ENCODE measurements at regions not wholly inside any gene's neighbourhood (a gene's known extent, or its start where the extent isn't known, plus 50 kb on each side); places are given as distances from the start of the nearest gene placed in this dataset.

- Histone ChIP-seq H3K9ac (ENCODE audit: low read depth, low read length) (no peak overlapping the region), H3K4me1 (ENCODE audit: control insufficient read depth, insufficient read depth, low read length) (peaks cover 4% of the 10 kb centered on the region), H3K27me3 (ENCODE audit: control insufficient read depth, insufficient read depth, low read length) (peaks cover 12% of the 10 kb centered on the region), H3K4me3 (ENCODE audit: low read depth, low read length) (no peak overlapping the region), H3K9me3 (ENCODE audit: control insufficient read depth, insufficient read depth, low read length) (no peaks in the 10 kb centered on the region), H3K36me3 (ENCODE audit: control insufficient read depth, insufficient read depth, low read length) (no peaks in the 10 kb centered on the region)
Observed at GRCh38 chr20:4597215-4597614, 89.0 kb upstream of the PRNP start.

GRCh38 chr20:4593149-4593525, 93.1 kb upstream of the PRNP start:
- Histone ChIP-seq H3K9me3 (ENCODE audit: control insufficient read depth, insufficient read depth, low read length) (no peaks in the 10 kb centered on the region), H3K4me3 (ENCODE audit: low read depth, low read length) (peak overlapping the region; percentile 58), H3K9ac (ENCODE audit: low read depth, low read length) (no peak overlapping the region)

GRCh38 chr20:4592316-4593148, 93.7 kb upstream of the PRNP start:
- Histone ChIP-seq H3K9me3 (ENCODE audit: control insufficient read depth, insufficient read depth, low read length) (no peaks in the 10 kb centered on the region), H3K4me3 (ENCODE audit: low read depth, low read length) (peak overlapping the region; percentile 58), H3K4me1 (ENCODE audit: control insufficient read depth, insufficient read depth, low read length) (peaks cover 4% of the 10 kb centered on the region), H3K36me3 (ENCODE audit: control insufficient read depth, insufficient read depth, low read length) (no peaks in the 10 kb centered on the region), H3K9ac (ENCODE audit: low read depth, low read length) (no peak overlapping the region), H3K27me3 (ENCODE audit: control insufficient read depth, insufficient read depth, low read length) (peaks cover 18% of the 10 kb centered on the region)

More at GRCh38 chr20:4593149-4593525, 93.1 kb upstream of the PRNP start:
- H3K36me3 ChIP-seq (ENCODE audit: control insufficient read depth, insufficient read depth, low read length), result no peaks in the 10 kb centered on the region
- H3K27me3 ChIP-seq (ENCODE audit: control insufficient read depth, insufficient read depth, low read length), result peaks cover 18% of the 10 kb centered on the region
- peaks cover 4% of the 10 kb centered on the region for H3K4me1 ChIP-seq (ENCODE audit: control insufficient read depth, insufficient read depth, low read length)

GRCh38 chr20:4591975-4592315, 94.3 kb upstream of the PRNP start:
- H3K4me3 ChIP-seq (ENCODE audit: low read depth, low read length), result peak overlapping the region; percentile 58
- peaks cover 18% of the 10 kb centered on the region for H3K27me3 ChIP-seq (ENCODE audit: control insufficient read depth, insufficient read depth, low read length)
- no peak overlapping the region for H3K9ac ChIP-seq (ENCODE audit: low read depth, low read length)
- no peaks in the 10 kb centered on the region for H3K36me3 ChIP-seq (ENCODE audit: control insufficient read depth, insufficient read depth, low read length)
- H3K4me1 ChIP-seq (ENCODE audit: control insufficient read depth, insufficient read depth, low read length), result peaks cover 4% of the 10 kb centered on the region
- no peaks in the 10 kb centered on the region for H3K9me3 ChIP-seq (ENCODE audit: control insufficient read depth, insufficient read depth, low read length)

- Histone ChIP-seq H3K9me3 (ENCODE audit: control insufficient read depth, insufficient read depth, low read length) (no peaks in the 10 kb centered on the region), H3K4me3 (ENCODE audit: low read depth, low read length) (no peak overlapping the region), H3K4me1 (ENCODE audit: control insufficient read depth, insufficient read depth, low read length) (peaks cover 7% of the 10 kb centered on the region), H3K36me3 (ENCODE audit: control insufficient read depth, insufficient read depth, low read length) (no peaks in the 10 kb centered on the region), H3K27me3 (ENCODE audit: control insufficient read depth, insufficient read depth, low read length) (peaks cover 18% of the 10 kb centered on the region), H3K9ac (ENCODE audit: low read depth, low read length) (no peak overlapping the region)
Observed at GRCh38 chr20:4585758-4586157, 100.5 kb upstream of the PRNP start.

- no peak overlapping the region for H3K4me3 ChIP-seq (ENCODE audit: low read depth, low read length)
- no peaks in the 10 kb centered on the region for H3K36me3 ChIP-seq (ENCODE audit: control insufficient read depth, insufficient read depth, low read length)
- peaks cover 7% of the 10 kb centered on the region for H3K4me1 ChIP-seq (ENCODE audit: control insufficient read depth, insufficient read depth, low read length)
- H3K9me3 ChIP-seq (ENCODE audit: control insufficient read depth, insufficient read depth, low read length), result no peaks in the 10 kb centered on the region
- no peak overlapping the region for H3K9ac ChIP-seq (ENCODE audit: low read depth, low read length)
- H3K27me3 ChIP-seq (ENCODE audit: control insufficient read depth, insufficient read depth, low read length), result peaks cover 18% of the 10 kb centered on the region
Observed at GRCh38 chr20:4585104-4585753, 101.0 kb upstream of the PRNP start.

GRCh38 chr20:4584510-4584909, 101.7 kb upstream of the PRNP start:
- Histone ChIP-seq H3K4me1 (ENCODE audit: control insufficient read depth, insufficient read depth, low read length) (peaks cover 7% of the 10 kb centered on the region), H3K27me3 (ENCODE audit: control insufficient read depth, insufficient read depth, low read length) (peaks cover 18% of the 10 kb centered on the region), H3K9me3 (ENCODE audit: control insufficient read depth, insufficient read depth, low read length) (no peaks in the 10 kb centered on the region), H3K36me3 (ENCODE audit: control insufficient read depth, insufficient read depth, low read length) (no peaks in the 10 kb centered on the region), H3K9ac (ENCODE audit: low read depth, low read length) (no peak overlapping the region), H3K4me3 (ENCODE audit: low read depth, low read length) (no peak overlapping the region)

- Histone ChIP-seq H3K4me1 (ENCODE audit: control insufficient read depth, insufficient read depth, low read length) (peaks cover 7% of the 10 kb centered on the region), H3K9ac (ENCODE audit: low read depth, low read length) (no peak overlapping the region), H3K9me3 (ENCODE audit: control insufficient read depth, insufficient read depth, low read length) (no peaks in the 10 kb centered on the region), H3K36me3 (ENCODE audit: control insufficient read depth, insufficient read depth, low read length) (no peaks in the 10 kb centered on the region), H3K27me3 (ENCODE audit: control insufficient read depth, insufficient read depth, low read length) (peaks cover 18% of the 10 kb centered on the region), H3K4me3 (ENCODE audit: low read depth, low read length) (no peak overlapping the region)
Observed at GRCh38 chr20:4581838-4582237, 104.4 kb upstream of the PRNP start.

- Histone ChIP-seq H3K9me3 (ENCODE audit: control insufficient read depth, insufficient read depth, low read length) (no peaks in the 10 kb centered on the region), H3K4me3 (ENCODE audit: low read depth, low read length) (no peak overlapping the region), H3K4me1 (ENCODE audit: control insufficient read depth, insufficient read depth, low read length) (peaks cover 12% of the 10 kb centered on the region), H3K36me3 (ENCODE audit: control insufficient read depth, insufficient read depth, low read length) (no peaks in the 10 kb centered on the region), H3K27me3 (ENCODE audit: control insufficient read depth, insufficient read depth, low read length) (peaks cover 17% of the 10 kb centered on the region), H3K9ac (ENCODE audit: low read depth, low read length) (no peak overlapping the region)
Observed at GRCh38 chr20:4578375-4578774, 107.9 kb upstream of the PRNP start.

GRCh38 chr20:4574356-4574690, 111.9 kb upstream of the PRNP start:
- Histone ChIP-seq H3K9ac (ENCODE audit: low read depth, low read length) (no peak overlapping the region), H3K27me3 (ENCODE audit: control insufficient read depth, insufficient read depth, low read length) (no peaks in the 10 kb centered on the region), H3K9me3 (ENCODE audit: control insufficient read depth, insufficient read depth, low read length) (no peaks in the 10 kb centered on the region), H3K4me3 (ENCODE audit: low read depth, low read length) (no peak overlapping the region), H3K4me1 (ENCODE audit: control insufficient read depth, insufficient read depth, low read length) (peaks cover 5% of the 10 kb centered on the region), H3K36me3 (ENCODE audit: control insufficient read depth, insufficient read depth, low read length) (no peaks in the 10 kb centered on the region)

GRCh38 chr20:4573564-4574355, 112.5 kb upstream of the PRNP start:
- Histone ChIP-seq H3K9ac (ENCODE audit: low read depth, low read length) (no peak overlapping the region), H3K4me3 (ENCODE audit: low read depth, low read length) (no peak overlapping the region), H3K27me3 (ENCODE audit: control insufficient read depth, insufficient read depth, low read length) (no peaks in the 10 kb centered on the region), H3K36me3 (ENCODE audit: control insufficient read depth, insufficient read depth, low read length) (no peaks in the 10 kb centered on the region), H3K4me1 (ENCODE audit: control insufficient read depth, insufficient read depth, low read length) (peaks cover 5% of the 10 kb centered on the region), H3K9me3 (ENCODE audit: control insufficient read depth, insufficient read depth, low read length) (no peaks in the 10 kb centered on the region)

Measured in iPS-15b (cell line).